HT-29 (cell line): ENCODE measurements at regions not wholly inside any gene's neighbourhood (a gene's known extent, or its start where the extent isn't known, plus 50 kb on each side); places are given as distances from the start of the nearest gene placed in this dataset.
A peak's percentile ranks its signal among the peaks of the same experiment; 100 is the strongest.
"Not testable (repeated sequence)": the region's sequence is repeated elsewhere in the genome, so short reads cannot be mapped to it uniquely, and the experiment has no call there.

Source experiments
- DNase-seq: peaks from one replicate; pipeline ENCODE4 v3.0.0-alpha.2; 2015; ENCODE audit warnings: low spot score

DNA sequence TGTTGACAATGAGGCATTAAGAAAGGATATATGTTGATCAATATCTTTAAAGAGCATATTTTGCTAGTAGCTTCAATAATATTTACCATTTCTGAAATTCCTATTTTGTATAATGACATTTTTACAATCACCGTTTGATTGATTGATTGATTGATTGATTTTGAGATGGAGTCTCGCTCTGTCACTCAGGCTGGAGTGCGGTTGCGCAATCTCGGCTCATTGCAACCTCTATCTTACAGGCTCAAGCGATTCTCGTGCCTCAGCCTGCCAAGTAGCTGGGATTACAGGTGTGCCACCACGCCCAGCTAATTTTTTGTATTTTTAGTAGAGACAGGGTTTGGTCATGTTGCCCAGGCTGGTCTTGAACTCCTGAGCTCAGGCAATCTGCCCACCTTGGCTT lies 150.9 kb upstream of the TEX13D start:
- not testable (repeated sequence) for DNase-seq

DNA sequence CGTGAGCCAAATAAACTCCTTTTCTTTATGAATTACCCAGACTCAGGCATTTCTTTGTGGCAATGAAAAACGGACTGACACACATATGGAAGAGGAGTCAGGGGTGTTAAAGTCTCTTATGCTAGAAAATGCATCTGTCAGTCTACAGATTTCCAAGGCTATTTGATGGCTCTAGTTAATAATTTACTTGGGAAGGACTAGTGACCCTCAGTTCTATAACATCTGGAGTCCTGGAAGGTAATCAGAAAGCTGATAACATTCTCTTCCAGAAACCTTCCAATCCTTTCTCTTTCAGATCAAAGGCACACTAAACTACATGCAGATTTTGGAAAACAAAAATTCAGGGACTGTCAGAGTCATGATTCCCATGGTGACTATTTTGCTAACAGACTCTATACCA lies 142.0 kb upstream of the TEX13D start:
- no peak for DNase-seq

DNA sequence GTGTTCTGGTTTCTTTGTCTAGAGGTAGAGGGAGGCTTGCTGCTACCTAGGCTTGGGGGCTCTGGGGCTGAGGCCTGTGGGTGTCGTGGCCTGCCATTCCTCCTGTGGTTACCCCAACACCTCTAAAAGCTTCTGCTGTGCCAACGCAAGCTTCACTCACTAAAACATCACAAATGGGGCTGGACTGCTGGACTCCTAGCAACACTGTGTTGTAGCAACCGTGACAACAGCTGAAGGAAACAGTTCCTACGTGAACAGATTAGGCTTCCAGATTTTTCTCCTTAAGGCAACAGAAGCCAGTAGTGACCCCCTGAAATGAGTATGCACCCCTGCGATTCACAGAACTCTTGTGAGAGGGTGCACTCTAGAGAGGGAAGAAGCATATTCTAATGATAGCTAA lies 138.3 kb upstream of the TEX13D start:
- peak; percentile 52 for DNase-seq

- DNase-seq, result no peak
Observed at GRCh38 chrX:124194901-124195300, 137.6 kb upstream of the TEX13D start.

GRCh38 chrX:124203311-124203710 lies 129.1 kb upstream of the TEX13D start:
- no peak for DNase-seq

DNA sequence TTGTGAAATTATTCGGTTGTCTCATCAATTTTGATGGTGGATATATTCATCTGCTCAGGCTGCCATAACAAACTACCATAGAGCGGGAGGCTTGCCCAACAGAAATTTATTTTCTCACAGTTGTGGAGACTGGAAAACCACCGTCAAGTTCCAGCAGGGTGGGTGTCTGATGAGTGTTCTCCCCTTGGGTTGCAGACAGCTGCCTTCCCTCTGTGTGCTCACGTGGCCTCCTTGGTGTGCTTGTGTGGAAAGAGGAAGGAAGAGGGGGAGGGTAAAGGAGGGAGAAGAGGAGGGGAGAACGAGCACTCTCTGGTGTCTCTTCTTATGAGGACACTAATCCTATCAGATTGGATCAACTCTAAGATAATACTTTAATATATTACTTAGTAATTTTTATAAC lies 123.8 kb upstream of the TEX13D start:
- no peak for DNase-seq

GRCh38 chrX:124209792-124210576 lies 122.5 kb upstream of the TEX13D start:
- DNase-seq, result peak; percentile 10

DNA sequence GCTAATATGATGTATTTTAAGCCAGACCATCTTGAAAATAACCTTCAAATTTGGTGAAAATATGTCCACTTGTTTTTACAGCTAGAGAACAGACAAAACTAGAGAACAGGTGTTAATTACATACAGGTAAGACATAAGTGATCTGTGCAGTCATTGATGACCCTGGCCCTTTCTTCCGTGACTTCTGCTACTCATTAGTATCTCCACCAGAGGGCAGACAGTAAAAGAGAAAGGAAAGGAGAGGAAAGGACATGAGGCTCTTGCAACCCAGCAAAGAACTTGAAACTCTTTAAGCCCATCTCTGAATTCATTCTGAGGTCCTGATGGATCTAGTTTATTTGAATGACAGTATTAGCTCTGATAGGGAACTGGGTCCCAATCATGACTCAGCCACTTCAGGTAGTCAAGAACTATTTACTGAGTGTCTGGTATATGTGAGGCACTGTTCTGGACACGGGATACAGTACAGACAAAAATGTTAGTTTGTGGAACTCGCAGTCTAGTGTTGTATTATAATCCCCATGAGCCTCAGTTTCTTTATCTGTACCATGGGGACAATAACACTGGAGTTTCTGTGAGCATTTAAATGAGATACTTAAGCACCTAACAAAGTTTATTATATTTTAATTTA lies 121.0 kb upstream of the TEX13D start:
- DNase-seq, result peak; percentile 64

- DNase-seq, result no peak
Observed at GRCh38 chrX:124212622-124213021, 119.8 kb upstream of the TEX13D start.

GRCh38 chrX:124215786-124216185 lies 116.7 kb upstream of the TEX13D start:
- DNase-seq, result no peak

DNA sequence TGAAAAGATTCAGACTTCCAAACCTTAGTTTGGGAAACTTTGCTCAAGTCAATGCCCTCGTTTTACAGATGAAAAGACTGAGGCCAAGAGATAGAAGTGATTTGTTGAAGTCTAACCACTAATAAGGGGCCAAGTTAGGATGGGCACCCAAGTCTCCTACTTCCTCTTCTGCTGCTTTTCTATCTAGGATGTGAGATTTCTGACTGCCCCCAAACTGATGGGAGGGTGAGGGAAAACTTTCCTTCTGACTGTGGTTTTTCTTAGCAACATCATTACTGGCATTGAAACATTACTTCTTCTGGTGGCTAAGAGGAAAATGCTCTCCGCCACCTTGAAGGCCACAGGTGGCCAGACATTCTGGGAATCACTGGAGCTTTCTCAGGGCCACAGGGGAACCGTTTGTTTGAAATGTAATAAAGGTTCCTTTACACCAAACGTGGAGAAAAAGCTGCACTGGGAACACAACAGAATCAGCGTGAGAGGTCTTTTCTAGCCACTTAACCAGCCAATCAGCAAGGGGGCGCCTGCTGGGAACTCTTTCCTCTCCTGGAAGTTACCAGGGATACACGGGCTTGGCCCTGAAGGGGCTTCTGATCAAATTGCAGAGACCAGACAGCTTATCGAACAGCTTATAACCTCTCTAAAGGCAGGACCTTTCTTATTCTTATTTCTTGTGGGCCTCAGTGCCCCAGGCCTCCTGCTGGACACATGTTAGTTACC lies 115.9 kb upstream of the TEX13D start:
- DNase-seq, result no peak

GRCh38 chrX:124217304-124218251 lies 114.9 kb upstream of the TEX13D start:
- DNase-seq, result no peak

- no peak for DNase-seq
Observed at GRCh38 chrX:124223524-124223923, 108.9 kb upstream of the TEX13D start.

- DNase-seq, result no peak
Observed at GRCh38 chrX:124224528-124224927, 107.9 kb upstream of the TEX13D start.

- DNase-seq, result no peak
Observed at GRCh38 chrX:124226129-124226528, 106.3 kb upstream of the TEX13D start.

DNA sequence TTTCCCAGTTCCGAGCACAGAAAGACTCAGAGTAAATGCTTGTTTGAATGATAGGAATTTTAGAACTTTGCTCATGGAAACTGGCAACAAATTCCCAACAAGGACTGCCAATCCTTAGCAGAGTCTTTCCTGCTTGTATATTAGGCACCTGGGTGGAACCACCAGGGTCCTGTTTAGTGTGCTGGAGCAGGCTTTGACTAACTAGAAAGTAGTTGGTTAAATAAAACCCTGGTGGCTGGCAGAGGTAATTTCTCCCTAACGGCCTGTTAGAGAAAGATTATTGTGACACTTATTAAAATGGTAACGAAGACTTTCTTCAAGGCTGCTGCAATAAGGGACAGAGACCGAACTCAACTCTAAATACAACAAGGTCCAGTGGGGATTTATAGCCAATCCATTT lies 103.6 kb upstream of the TEX13D start:
- no peak for DNase-seq

DNA sequence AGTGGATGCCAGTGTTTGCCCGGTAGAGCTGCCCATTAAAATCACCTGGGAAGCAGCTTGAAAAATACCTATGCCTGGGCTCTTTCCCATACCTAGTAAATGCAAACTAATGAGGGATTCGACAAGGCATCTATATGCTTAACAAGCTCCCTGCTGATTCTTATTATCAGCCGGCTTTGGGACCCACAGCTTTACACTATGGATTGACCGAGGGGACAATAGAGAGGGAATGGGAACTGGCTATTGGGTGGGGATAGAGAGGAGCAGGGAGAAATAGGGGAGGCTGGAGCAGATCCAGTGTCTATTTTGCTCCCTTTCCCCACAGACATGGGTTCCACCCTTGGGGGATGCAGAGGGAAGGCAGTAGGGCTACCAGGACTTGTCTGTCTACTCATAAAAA lies 103.1 kb upstream of the TEX13D start:
- DNase-seq, result no peak

GRCh38 chrX:124230655-124231450 lies 101.6 kb upstream of the TEX13D start:
- DNase-seq, result no peak

GRCh38 chrX:124231451-124231759 lies 101.1 kb upstream of the TEX13D start:
- no peak for DNase-seq

DNA sequence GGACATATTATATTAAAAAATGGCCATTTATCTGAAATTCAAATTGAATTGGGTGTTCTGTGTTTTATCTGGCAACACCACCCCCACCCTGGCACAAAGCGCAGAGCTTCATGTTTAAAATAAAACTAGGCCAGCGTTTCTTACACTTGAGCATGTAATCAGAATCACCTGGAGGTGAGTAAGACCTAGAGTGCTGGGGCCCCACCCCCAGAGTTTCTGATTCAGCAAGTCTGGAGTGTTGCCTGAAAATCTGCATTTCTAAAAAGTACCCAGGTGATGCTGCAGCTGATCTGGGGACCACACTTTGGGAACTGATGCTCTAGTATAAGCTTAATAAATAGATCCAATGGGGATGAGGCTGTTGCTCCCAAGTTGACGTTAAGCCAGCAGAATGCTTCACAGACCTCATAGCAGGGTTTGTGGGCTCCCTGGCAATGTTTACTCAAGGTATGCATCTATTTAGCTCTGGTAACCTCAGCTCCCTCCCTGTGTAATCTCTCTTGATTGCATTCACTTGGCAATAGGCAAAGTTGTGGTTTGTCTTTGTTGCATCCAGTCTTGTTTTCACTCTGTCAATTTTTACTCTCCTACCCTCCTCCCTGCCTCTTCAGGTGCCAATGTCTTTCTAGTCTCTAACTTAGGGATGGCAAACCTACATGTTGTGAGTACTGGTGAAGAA lies 99.8 kb upstream of the TEX13D start:
- DNase-seq, result no peak
